ENCODE measurements at regions not wholly inside any gene's neighbourhood (a gene's known extent, or its start where the extent isn't known, plus 50 kb on each side); places are given as distances from the start of the nearest gene placed in this dataset.

- no peak overlapping the region for H3K4me2 ChIP-seq (ENCODE audit: insufficient read depth, low read length)
- intact Hi-C loops (cut with micrococcal nuclease): no loop called here
Observed at GRCh38 chr21:30014886-30015285, 75.1 kb upstream of the GRIK1 start.

More at GRCh38 chr21:30014886-30015285, 75.1 kb upstream of the GRIK1 start:
- ChIA-PET CTCF (no interaction called here), POLR2A (no interaction called here)
- TF ChIP-seq MAX (IDR thresholded peaks at IDR 0.05; ENCODE audit: insufficient read depth, insufficient read length) (no peak), POLR2A (IDR thresholded peaks at IDR 0.05; ENCODE audit: low read depth, low read length) (no peak), MYC (IDR thresholded peaks at IDR 0.05; ENCODE audit: low read depth, low read length) (no peak), JUN (IDR thresholded peaks at IDR 0.05; ENCODE audit: borderline replicate concordance, insufficient read depth, insufficient read length, low read depth) (no peak), FOS (IDR thresholded peaks at IDR 0.05; ENCODE audit: borderline replicate concordance, insufficient read depth, low read length) (no peak), GATA2 (IDR thresholded peaks at IDR 0.05; ENCODE audit: insufficient read depth, insufficient read length, low read depth, low read length) (no peak), CTCF (IDR thresholded peaks at IDR 0.05; ENCODE audit: extremely low read depth in 1 of 2, insufficient read depth in 1 of 2, low read depth in 1 of 2, low read length in 2 of 2) (no peak), EZH2 (IDR thresholded peaks at IDR 0.05; ENCODE audit: borderline replicate concordance, low read depth, low read length, severe bottlenecking) (no peak), POLR2AphosphoS5 (IDR thresholded peaks at IDR 0.05; ENCODE audit: insufficient read depth, low read depth, low read length) (no peak)
- no peaks in the 10 kb centered on the region for H3K36me3 ChIP-seq (ENCODE audit: control insufficient read depth in 2 of 2, extremely low read depth in 1 of 2, insufficient read depth in 2 of 2, low read length in 2 of 2)
- no peaks in the 10 kb centered on the region for H4K20me1 ChIP-seq (replicated peaks; ENCODE audit: control insufficient read depth, extremely low read depth, insufficient read depth, low read length)
- no peak overlapping the region for H3K9ac ChIP-seq (replicated peaks; ENCODE audit: extremely low read depth, insufficient read depth, low read length)
- dilution Hi-C loops (cut with MboI; ENCODE audit: extremely low pct_ligation_motif_present, low sequenced_read_pairs): no loop called here
- H3K9me3 ChIP-seq (replicated peaks; ENCODE audit: control insufficient read depth, insufficient read depth, low read length): peaks cover 4% of the 10 kb centered on the region
- H3K27ac ChIP-seq (ENCODE audit: insufficient read depth, low read depth, low read length): no peak overlapping the region
- H3K4me3 ChIP-seq (replicated peaks in 1 of 3; ENCODE audit: insufficient read depth in 1 of 3, low read depth in 1 of 3, low read length in 3 of 3): no peak overlapping the region
- no peaks in the 10 kb centered on the region for H3K79me2 ChIP-seq (ENCODE audit: control insufficient read depth, insufficient read depth, low read length)
- no peaks in the 10 kb centered on the region for H3K4me1 ChIP-seq (ENCODE audit: control insufficient read depth, extremely low read depth, insufficient read depth, low read length)
- no peak overlapping the region for H2AFZ ChIP-seq (ENCODE audit: low read depth, low read length)
- DNase-seq (ENCODE audit: low read depth, low spot score): no peak
- FAIRE-seq: no peak
- BruUV-seq (replicated peaks): no TSS peak
- no peaks in the 10 kb centered on the region for H3K9me1 ChIP-seq (replicated peaks; ENCODE audit: control insufficient read depth, extremely low read depth, insufficient read depth, low read length)
- H3K27me3 ChIP-seq (ENCODE audit: control insufficient read depth in 2 of 2, insufficient read depth in 2 of 2, low read length in 2 of 2): no peaks in the 10 kb centered on the region
